ENCODE measurements at regions not wholly inside any gene's neighbourhood (a gene's known extent, or its start where the extent isn't known, plus 50 kb on each side); places are given as distances from the start of the nearest gene placed in this dataset.

GRCh38 chr2:19219060-19219459 lies 139.4 kb downstream of the OSR1 start:
- DNase-seq (ENCODE audit: low read depth) (no peak), FAIRE-seq (no peak)
- Histone ChIP-seq H3K36me3 (ENCODE audit: control insufficient read depth, insufficient read depth, low read length) (no peaks in the 10 kb centered on the region), H3K4me3 (ENCODE audit: low read depth, low read length) (no peak overlapping the region), H3K27me3 (ENCODE audit: control insufficient read depth, insufficient read depth, low read length) (no peaks in the 10 kb centered on the region)
- TF ChIP-seq CTCF (IDR thresholded peaks at IDR 0.05; ENCODE audit: insufficient read depth, low read length, severe bottlenecking) = no peak

GRCh38 chr2:19218166-19218565 lies 140.3 kb downstream of the OSR1 start:
- Histone ChIP-seq H3K36me3 (ENCODE audit: control insufficient read depth, insufficient read depth, low read length) (no peaks in the 10 kb centered on the region), H3K4me3 (ENCODE audit: low read depth, low read length) (no peak overlapping the region), H3K27me3 (ENCODE audit: control insufficient read depth, insufficient read depth, low read length) (no peaks in the 10 kb centered on the region)
- no peak for TF ChIP-seq CTCF (IDR thresholded peaks at IDR 0.05; ENCODE audit: insufficient read depth, low read length, severe bottlenecking)
- DNase-seq (ENCODE audit: low read depth) (no peak), FAIRE-seq (no peak)

- FAIRE-seq (no peak), DNase-seq (ENCODE audit: low read depth) (no peak)
- Histone ChIP-seq H3K27me3 (ENCODE audit: control insufficient read depth, insufficient read depth, low read length) (no peaks in the 10 kb centered on the region), H3K4me3 (ENCODE audit: low read depth, low read length) (no peak overlapping the region), H3K36me3 (ENCODE audit: control insufficient read depth, insufficient read depth, low read length) (no peaks in the 10 kb centered on the region)
- TF ChIP-seq CTCF (IDR thresholded peaks at IDR 0.05; ENCODE audit: insufficient read depth, low read length, severe bottlenecking) = no peak
Observed at GRCh38 chr2:19216676-19217602, 141.5 kb downstream of the OSR1 start.

GRCh38 chr2:19216238-19216637 lies 142.2 kb downstream of the OSR1 start:
- FAIRE-seq = no peak
- no peak for TF ChIP-seq CTCF (IDR thresholded peaks at IDR 0.05; ENCODE audit: insufficient read depth, low read length, severe bottlenecking)
- no peak overlapping the region for H3K4me3 ChIP-seq (ENCODE audit: low read depth, low read length)
- no peaks in the 10 kb centered on the region for H3K36me3 ChIP-seq (ENCODE audit: control insufficient read depth, insufficient read depth, low read length)
- no peaks in the 10 kb centered on the region for H3K27me3 ChIP-seq (ENCODE audit: control insufficient read depth, insufficient read depth, low read length)
- DNase-seq (ENCODE audit: low read depth) = no peak

GRCh38 chr2:19214682-19215391 lies 143.6 kb downstream of the OSR1 start:
- no peaks in the 10 kb centered on the region for H3K36me3 ChIP-seq (ENCODE audit: control insufficient read depth, insufficient read depth, low read length)
- DNase-seq (ENCODE audit: low read depth) (no peak), FAIRE-seq (no peak)
- H3K27me3 ChIP-seq (ENCODE audit: control insufficient read depth, insufficient read depth, low read length) = no peaks in the 10 kb centered on the region
- no peak for TF ChIP-seq CTCF (IDR thresholded peaks at IDR 0.05; ENCODE audit: insufficient read depth, low read length, severe bottlenecking)
- H3K4me3 ChIP-seq (ENCODE audit: low read depth, low read length) = no peak overlapping the region
